ENCODE measurements at regions not wholly inside any gene's neighbourhood (a gene's known extent, or its start where the extent isn't known, plus 50 kb on each side); places are given as distances from the start of the nearest gene placed in this dataset.

DNA sequence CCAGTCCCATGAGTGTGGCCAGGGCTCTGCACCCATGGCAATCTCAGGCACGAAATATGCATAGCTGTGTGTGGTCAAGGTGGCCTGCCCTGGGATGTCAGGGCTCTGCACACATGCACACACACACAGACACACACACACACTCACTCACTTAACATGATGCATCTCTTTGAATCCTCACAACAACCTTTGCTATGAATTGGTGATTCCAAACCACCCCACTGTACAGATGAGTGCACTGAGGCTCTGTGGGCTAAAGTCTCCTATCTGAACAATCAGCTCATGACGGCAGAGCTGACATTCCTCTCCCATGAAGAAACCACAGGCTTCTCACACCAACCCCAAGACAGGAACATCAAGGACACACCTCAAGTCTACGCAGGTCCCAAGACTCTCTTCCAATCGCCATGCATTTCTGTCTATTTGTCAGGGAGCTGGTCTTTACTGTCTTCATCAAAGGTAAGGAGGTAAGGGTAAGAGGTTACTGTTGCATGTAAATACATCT lies 131.6 kb downstream of the ETS2 start:
- Histone ChIP-seq H3K4me2 (ENCODE audit: low read length) (no peak overlapping the region), H2AFZ (ENCODE audit: low read length) (no peak overlapping the region), H3K9me2 (replicated peaks; ENCODE audit: low read length) (no peaks in the 10 kb centered on the region), H3K4me1 (ENCODE audit: insufficient read depth, low read length) (no peaks in the 10 kb centered on the region), H3K9ac (ENCODE audit: low read length) (no peak overlapping the region), H3K79me2 (ENCODE audit: low read length) (no peaks in the 10 kb centered on the region), H3F3A (ENCODE audit: low read length, unreplicated experiment) (no peaks in the 10 kb centered on the region), H3K27ac (ENCODE audit: low read length) (no peak overlapping the region), H3K36me3 (ENCODE audit: low read depth, low read length) (no peaks in the 10 kb centered on the region), H3K4me3 (ENCODE audit: low read length) (no peak overlapping the region), H3K9me3 (ENCODE audit: low read length) (no peaks in the 10 kb centered on the region), H3K27me3 (ENCODE audit: low read length) (no peaks in the 10 kb centered on the region), H4K20me1 (ENCODE audit: low read length) (no peaks in the 10 kb centered on the region)
- CTCF ChIA-PET = no interaction called here
- ATAC-seq = no peak
- POLR2A ChIA-PET (ENCODE audit: unreplicated experiment) = no interaction called here
- TF ChIP-seq, protein P1, sequence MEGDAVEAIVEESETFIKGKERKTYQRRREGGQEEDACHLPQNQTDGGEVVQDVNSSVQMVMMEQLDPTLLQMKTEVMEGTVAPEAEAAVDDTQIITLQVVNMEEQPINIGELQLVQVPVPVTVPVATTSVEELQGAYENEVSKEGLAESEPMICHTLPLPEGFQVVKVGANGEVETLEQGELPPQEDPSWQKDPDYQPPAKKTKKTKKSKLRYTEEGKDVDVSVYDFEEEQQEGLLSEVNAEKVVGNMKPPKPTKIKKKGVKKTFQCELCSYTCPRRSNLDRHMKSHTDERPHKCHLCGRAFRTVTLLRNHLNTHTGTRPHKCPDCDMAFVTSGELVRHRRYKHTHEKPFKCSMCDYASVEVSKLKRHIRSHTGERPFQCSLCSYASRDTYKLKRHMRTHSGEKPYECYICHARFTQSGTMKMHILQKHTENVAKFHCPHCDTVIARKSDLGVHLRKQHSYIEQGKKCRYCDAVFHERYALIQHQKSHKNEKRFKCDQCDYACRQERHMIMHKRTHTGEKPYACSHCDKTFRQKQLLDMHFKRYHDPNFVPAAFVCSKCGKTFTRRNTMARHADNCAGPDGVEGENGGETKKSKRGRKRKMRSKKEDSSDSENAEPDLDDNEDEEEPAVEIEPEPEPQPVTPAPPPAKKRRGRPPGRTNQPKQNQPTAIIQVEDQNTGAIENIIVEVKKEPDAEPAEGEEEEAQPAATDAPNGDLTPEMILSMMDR (conservative IDR thresholded peaks at IDR 0.05; ENCODE audit: low read depth, low read length) = no peak
- TF ChIP-seq EZH2 (IDR thresholded peaks at IDR 0.05; ENCODE audit: low read length, unreplicated experiment) = no peak
- no peak for TF ChIP-seq EZH2phosphoT487 (IDR thresholded peaks at IDR 0.05; ENCODE audit: borderline replicate concordance, low read length)
- intact Hi-C loops (cut with micrococcal nuclease) = no loop called here
- no peak for DNase-seq
- BruUV-seq (replicated peaks) = no TSS peak

DNA sequence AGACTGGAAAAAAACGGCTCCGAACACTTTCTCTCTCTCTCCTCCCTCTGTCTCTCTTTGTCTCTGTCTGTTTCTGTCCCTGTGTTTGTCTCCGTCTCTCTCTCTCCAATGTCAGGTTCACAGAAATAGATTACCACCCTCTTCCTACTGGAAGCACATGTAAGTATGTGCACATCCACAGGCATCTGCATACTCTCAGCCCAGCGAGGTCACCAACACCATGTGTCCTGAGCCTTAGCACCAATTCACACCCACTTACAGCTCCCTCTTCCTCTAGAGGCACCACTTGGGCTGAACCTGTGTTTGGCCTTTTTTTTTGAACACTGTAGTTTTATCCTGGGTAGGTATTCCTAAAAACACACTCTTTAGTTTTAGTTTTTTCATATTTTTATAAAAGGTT lies 130.5 kb downstream of the ETS2 start:
- H2AFZ ChIP-seq (ENCODE audit: low read length) = no peak overlapping the region

DNA sequence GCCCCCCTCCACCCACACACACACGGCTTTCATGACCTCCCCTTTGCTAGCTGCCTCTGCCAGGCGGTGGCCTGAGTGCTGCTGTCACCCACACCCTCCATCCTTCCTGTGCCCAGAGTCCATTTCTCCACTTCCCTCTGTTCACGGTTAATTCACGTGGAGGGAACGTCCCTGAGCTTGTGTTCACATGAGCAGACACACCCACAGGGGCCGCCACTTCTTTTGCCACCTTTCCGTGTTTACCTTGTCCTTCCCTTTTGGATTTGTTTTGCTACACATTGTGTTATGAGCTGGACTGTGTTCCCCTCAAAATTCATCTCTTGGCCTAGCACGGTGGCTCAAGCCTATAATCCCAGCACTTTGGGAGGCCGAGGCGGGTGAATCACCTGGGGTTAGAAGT lies 128.0 kb downstream of the ETS2 start:
- intact Hi-C loops (cut with micrococcal nuclease) = no loop called here
- Histone ChIP-seq H3K4me2 (ENCODE audit: low read length) (no peak overlapping the region), H3K36me3 (ENCODE audit: low read depth, low read length) (no peaks in the 10 kb centered on the region), H3K79me2 (ENCODE audit: low read length) (no peaks in the 10 kb centered on the region), H4K20me1 (ENCODE audit: low read length) (no peaks in the 10 kb centered on the region), H3K4me3 (ENCODE audit: low read length) (no peak overlapping the region), H3K9me3 (ENCODE audit: low read length) (no peaks in the 10 kb centered on the region), H3K9me2 (replicated peaks; ENCODE audit: low read length) (no peaks in the 10 kb centered on the region), H3K4me1 (ENCODE audit: insufficient read depth, low read length) (no peaks in the 10 kb centered on the region), H3K27me3 (ENCODE audit: low read length) (no peaks in the 10 kb centered on the region), H3K9ac (ENCODE audit: low read length) (no peak overlapping the region), H3K27ac (ENCODE audit: low read length) (no peak overlapping the region), H3F3A (ENCODE audit: low read length, unreplicated experiment) (no peaks in the 10 kb centered on the region), H2AFZ (ENCODE audit: low read length) (no peak overlapping the region)
- no TSS peak for BruUV-seq (replicated peaks)
- ChIA-PET POLR2A (ENCODE audit: unreplicated experiment) (no interaction called here), CTCF (no interaction called here)
- TF ChIP-seq EZH2 (IDR thresholded peaks at IDR 0.05; ENCODE audit: low read length, unreplicated experiment) (no peak), EZH2phosphoT487 (IDR thresholded peaks at IDR 0.05; ENCODE audit: borderline replicate concordance, low read length) (no peak)
- TF ChIP-seq, protein P1 (conservative IDR thresholded peaks at IDR 0.05; ENCODE audit: low read depth, low read length) = no peak
- no peak for ATAC-seq
- no peak for DNase-seq

More for the DNA sequence above, 130.5 kb downstream of the ETS2 start:
- no peak overlapping the region for H3K4me3 ChIP-seq (ENCODE audit: low read length)
- H3K9ac ChIP-seq (ENCODE audit: low read length) = no peak overlapping the region
- no peaks in the 10 kb centered on the region for H3K79me2 ChIP-seq (ENCODE audit: low read length)
- ChIA-PET POLR2A (ENCODE audit: unreplicated experiment) (no interaction called here), CTCF (no interaction called here)
- H3K9me2 ChIP-seq (replicated peaks; ENCODE audit: low read length) = no peaks in the 10 kb centered on the region
- no peaks in the 10 kb centered on the region for H3K27me3 ChIP-seq (ENCODE audit: low read length)
- no TSS peak for BruUV-seq (replicated peaks)
- H3K27ac ChIP-seq (ENCODE audit: low read length) = no peak overlapping the region
- no peaks in the 10 kb centered on the region for H3K9me3 ChIP-seq (ENCODE audit: low read length)
- no peaks in the 10 kb centered on the region for H3K36me3 ChIP-seq (ENCODE audit: low read depth, low read length)
- ATAC-seq (no peak), DNase-seq (no peak)
- TF ChIP-seq EZH2 (IDR thresholded peaks at IDR 0.05; ENCODE audit: low read length, unreplicated experiment) (no peak), EZH2phosphoT487 (IDR thresholded peaks at IDR 0.05; ENCODE audit: borderline replicate concordance, low read length) (no peak)
- TF ChIP-seq, protein P1 (conservative IDR thresholded peaks at IDR 0.05; ENCODE audit: low read depth, low read length) = no peak
- no peak overlapping the region for H3K4me2 ChIP-seq (ENCODE audit: low read length)
- no peaks in the 10 kb centered on the region for H4K20me1 ChIP-seq (ENCODE audit: low read length)
- no peaks in the 10 kb centered on the region for H3K4me1 ChIP-seq (ENCODE audit: insufficient read depth, low read length)
- no peaks in the 10 kb centered on the region for H3F3A ChIP-seq (ENCODE audit: low read length, unreplicated experiment)
- intact Hi-C loops (cut with micrococcal nuclease) = no loop called here
